ENCODE measurements at regions not wholly inside any gene's neighbourhood (a gene's known extent, or its start where the extent isn't known, plus 50 kb on each side); places are given as distances from the start of the nearest gene placed in this dataset.

- DNase-seq (no peak), ATAC-seq (ENCODE audit: low read depth) (no peak)
- H4K91ac ChIP-seq (ENCODE audit: insufficient read depth, low read depth, low read length) = no peak overlapping the region
- H4K20me1 ChIP-seq (ENCODE audit: insufficient read depth, low read length) = no peaks in the 10 kb centered on the region
- no peak overlapping the region for H3K56ac ChIP-seq (ENCODE audit: extremely low read depth, insufficient read depth, low read length)
- H3K14ac ChIP-seq (replicated peaks; ENCODE audit: low read depth, low read length) = no peak overlapping the region
- ChIA-PET CTCF (no interaction called here), POLR2A (ENCODE audit: unreplicated experiment) (no interaction called here)
- H3K9me1 ChIP-seq (ENCODE audit: insufficient read depth, low read length) = no peaks in the 10 kb centered on the region
- H3K4me2 ChIP-seq (ENCODE audit: low read depth, low read length) = no peak overlapping the region
- in situ Hi-C loops (cut with MboI; ENCODE audit: low sequenced_read_pairs) (no loop called here), intact Hi-C loops (cut with micrococcal nuclease) (no loop called here), dilution Hi-C loops (cut with HindIII; ENCODE audit: low sequenced_read_pairs, unreplicated experiment) (no loop called here)
- H2BK5ac ChIP-seq (ENCODE audit: low read depth, low read length, poor library complexity, severe bottlenecking) = no peak overlapping the region
- no peak overlapping the region for H2AK9ac ChIP-seq (replicated peaks; ENCODE audit: low read depth, low read length, poor library complexity)
- H3K4me3 ChIP-seq (ENCODE audit: insufficient read depth, low read depth, low read length) = no peak overlapping the region
- H3K18ac ChIP-seq (ENCODE audit: low read depth, low read length) = no peak overlapping the region
- no peaks in the 10 kb centered on the region for H3K36me3 ChIP-seq (ENCODE audit: control insufficient read depth, insufficient read depth, low read length)
- no peak overlapping the region for H2BK15ac ChIP-seq (ENCODE audit: low read depth, low read length)
- H2BK120ac ChIP-seq (ENCODE audit: low read depth, low read length) = no peak overlapping the region
- H3K9me3 ChIP-seq (ENCODE audit: control insufficient read depth, insufficient read depth, low read length) = 0 out of 2 replicates have a peak, but pooled peaks cover 2% of the 10 kb centered on the region
- H3K27me3 ChIP-seq (ENCODE audit: control insufficient read depth, insufficient read depth, low read length) = no peaks in the 10 kb centered on the region
- H2AFZ ChIP-seq (replicated peaks; ENCODE audit: low read length, poor library complexity) = no peak overlapping the region
- no peak overlapping the region for H2AK5ac ChIP-seq (ENCODE audit: low read depth, low read length)
- no peak overlapping the region for H3K23ac ChIP-seq (ENCODE audit: low read depth, low read length)
- no peak overlapping the region for H3K4ac ChIP-seq (ENCODE audit: low read depth, low read length)
- no peak overlapping the region for H2BK20ac ChIP-seq (ENCODE audit: low read depth, low read length)
- BruUV-seq (replicated peaks) = no TSS peak
- no peaks in the 10 kb centered on the region for H3K4me1 ChIP-seq (ENCODE audit: control insufficient read depth, insufficient read depth, low read length)
- no CpG with 5 or more reads among the region's 3 CpGs for WGBS, 2 experiments (ENCODE audit: extremely low coverage in 2 of 2, insufficient read length in 1 of 2)
- no peak overlapping the region for H4K8ac ChIP-seq (ENCODE audit: low read depth in 2 of 2, low read length in 2 of 2)
- H3K79me1 ChIP-seq (ENCODE audit: low read depth in 1 of 2, low read length in 2 of 2) = no peaks in the 10 kb centered on the region
- no peak overlapping the region for H3K27ac ChIP-seq (ENCODE audit: insufficient read depth, low read length)
- H3K9ac ChIP-seq (ENCODE audit: low read depth, low read length) = no peak overlapping the region
- no peak overlapping the region for H4K5ac ChIP-seq (ENCODE audit: low read depth, low read length)
- no peak for TF ChIP-seq SMC3 (IDR thresholded peaks at IDR 0.05; ENCODE audit: low read depth, low read length)
- TF ChIP-seq CHD1 (IDR thresholded peaks at IDR 0.05; ENCODE audit: low read depth, low read length) = no peak
- TF ChIP-seq RFX5 (IDR thresholded peaks at IDR 0.05; ENCODE audit: low read depth, low read length) = no peak
- TF ChIP-seq USF2 (IDR thresholded peaks at IDR 0.05; ENCODE audit: low read depth, low read length) = no peak
- TF ChIP-seq FOS (IDR thresholded peaks at IDR 0.05; ENCODE audit: low read depth, low read length) = no peak
Observed at GRCh38 chr16:13811834-13812233, 108.1 kb upstream of the ERCC4 start.

All from IMR-90 (cell line).